Gastrocnemius medialis (tissue), 4 donors: ENCODE measurements at regions not wholly inside any gene's neighbourhood (a gene's known extent, or its start where the extent isn't known, plus 50 kb on each side); places are given as distances from the start of the nearest gene placed in this dataset.

Experiments used
- ATAC-seq, 2 donors: fragments of 150-250 bp; one replicate each; pipeline ENCODE4 v1.9.1; 2016
- DNase-seq, 2 donors: peaks; one replicate each; pipeline ENCODE4 v3.0.0-alpha.2; 2019
- H3K27ac ChIP-seq, 4 donors: fragments of 200-600 bp; sonication (generic); 1 replicate in 1 of 4; 2 replicates in 3 of 4; pipeline ENCODE4 v1.5.1; 2016 to 2018; ENCODE audit warnings: mild to moderate bottlenecking in 2 of 4, moderate library complexity in 1 of 4
- H3K27me3 ChIP-seq, 3 donors: fragments of 200-600 bp; sonication (generic) in 2 of 3; 1 replicate in 1 of 3; 2 replicates in 2 of 3; pipeline versions ENCODE4 v1.5.1 to v1.6.0; 2016 to 2019; ENCODE audit warnings: mild to moderate bottlenecking in 1 of 3, moderate library complexity in 1 of 3
- H3K36me3 ChIP-seq, 2 donors: fragments of 200-600 bp; sonication (generic) in 1 of 2; one replicate each; pipeline ENCODE4 v1.5.1; 2017 to 2018
- H3K4me1 ChIP-seq, 2 donors: fragments of 200-600 bp; sonication (generic) in 1 of 2; one replicate each; pipeline ENCODE4 v1.5.1; 2016 to 2017; ENCODE audit warnings: mild to moderate bottlenecking in 2 of 2
- H3K4me3 ChIP-seq, 4 donors: fragments of 200-600 bp; sonication (generic) in 3 of 4; 1 replicate in 1 of 4; 2 replicates in 3 of 4; pipeline ENCODE4 v1.5.1; 2016 to 2019; ENCODE audit warnings: mild to moderate bottlenecking in 2 of 4
- H3K9me3 ChIP-seq, 3 donors: fragments of 200-600 bp; sonication (generic) in 2 of 3; 1 replicate in 1 of 3; 2 replicates in 2 of 3; pipeline ENCODE4 v1.5.1; 2016 to 2019
- CTCF ChIP-seq, 5 experiments: fragments of 450-650 bp in 3 of 5; fragments of 200-600 bp in 2 of 5; sonication (generic) in 2 of 5; IDR thresholded peaks in 4 of 5; conservative IDR thresholded peaks in 1 of 5; 1 replicate in 4 of 5; 2 replicates in 1 of 5; pipeline ENCODE4 v1.5.1; 2016 to 2019; ENCODE audit warnings: antibody characterized with exemption in 5 of 5, mild to moderate bottlenecking in 3 of 5, moderate library complexity in 3 of 5
- POLR2A ChIP-seq, 2 donors: fragments of 450-650 bp; IDR thresholded peaks; one replicate each; pipeline ENCODE4 v1.6.1; 2017; ENCODE audit warnings: antibody characterized with exemption in 2 of 2, mild to moderate bottlenecking in 2 of 2, moderate library complexity in 2 of 2
- in situ Hi-C, 4 donors: fragments of 200-750 bp; cut with MboI; loops; one replicate each; pipeline versions ENCODE4 v1.15.0 to v1.8.0; 2017; ENCODE audit warnings: low sequenced_read_pairs in 4 of 4
- intact Hi-C: fragments of 100-400 bp; cut with DNase I; formaldehyde crosslinking; loops from one replicate; pipeline ENCODE4 v1.15.1; 2023; ENCODE audit warnings: low total_unique reads

- Histone ChIP-seq H3K4me3 (no peak overlapping the region), H3K27ac (no peak overlapping the region), H3K4me1 (no peaks in the 10 kb centered on the region), H3K36me3 (no peaks in the 10 kb centered on the region), H3K9me3 (no peaks in the 10 kb centered on the region), H3K27me3 (no peaks in the 10 kb centered on the region)
- ATAC-seq (no peak), DNase-seq (no peak)
- no peak for TF ChIP-seq POLR2A (IDR thresholded peaks at IDR 0.05)
- no peak for TF ChIP-seq CTCF (IDR thresholded peaks at IDR 0.05 in 4 of 5, conservative IDR thresholded peaks at IDR 0.05 in 1 of 5)
- intact Hi-C loops = no loop called here
- in situ Hi-C loops = no loop called here
Measured at GRCh38 chr22:48751539-48752437, 1075.9 kb downstream of the BRD1 start.

GRCh38 chr22:48750826-48751440 is 1076.7 kb downstream of the BRD1 start:
- no peak for TF ChIP-seq POLR2A (IDR thresholded peaks at IDR 0.05)
- TF ChIP-seq CTCF (IDR thresholded peaks at IDR 0.05 in 4 of 5, conservative IDR thresholded peaks at IDR 0.05 in 1 of 5) = no peak
- H3K36me3 ChIP-seq = no peaks in the 10 kb centered on the region
- no peak overlapping the region for H3K27ac ChIP-seq
- H3K4me3 ChIP-seq = no peak overlapping the region
- H3K27me3 ChIP-seq = no peaks in the 10 kb centered on the region
- in situ Hi-C loops (no loop called here), intact Hi-C loops (no loop called here)
- ATAC-seq = no peak
- no peaks in the 10 kb centered on the region for H3K9me3 ChIP-seq
- DNase-seq = no peak
- no peaks in the 10 kb centered on the region for H3K4me1 ChIP-seq

GRCh38 chr22:48750282-48750681 is 1077.4 kb downstream of the BRD1 start:
- in situ Hi-C loops (no loop called here), intact Hi-C loops (no loop called here)
- DNase-seq (no peak), ATAC-seq (no peak)
- H3K27ac ChIP-seq = no peak overlapping the region
- no peaks in the 10 kb centered on the region for H3K36me3 ChIP-seq
- H3K27me3 ChIP-seq = no peaks in the 10 kb centered on the region
- no peaks in the 10 kb centered on the region for H3K9me3 ChIP-seq
- H3K4me3 ChIP-seq = no peak overlapping the region
- H3K4me1 ChIP-seq = no peaks in the 10 kb centered on the region
- TF ChIP-seq POLR2A (IDR thresholded peaks at IDR 0.05) (no peak), CTCF (IDR thresholded peaks at IDR 0.05 in 4 of 5, conservative IDR thresholded peaks at IDR 0.05 in 1 of 5) (no peak)

- Histone ChIP-seq H3K4me3 (no peak overlapping the region), H3K4me1 (no peaks in the 10 kb centered on the region), H3K27me3 (no peaks in the 10 kb centered on the region), H3K27ac (no peak overlapping the region), H3K36me3 (no peaks in the 10 kb centered on the region), H3K9me3 (no peaks in the 10 kb centered on the region)
- TF ChIP-seq CTCF (IDR thresholded peaks at IDR 0.05 in 4 of 5, conservative IDR thresholded peaks at IDR 0.05 in 1 of 5) = no peak
- no peak for TF ChIP-seq POLR2A (IDR thresholded peaks at IDR 0.05)
- intact Hi-C loops (no loop called here), in situ Hi-C loops (no loop called here)
- DNase-seq = no peak
- ATAC-seq = no peak
Measured at GRCh38 chr22:48749555-48750227, 1078.0 kb downstream of the BRD1 start.
